ENCODE measurements at regions not wholly inside any gene's neighbourhood (a gene's known extent, or its start where the extent isn't known, plus 50 kb on each side); places are given as distances from the start of the nearest gene placed in this dataset.

DNA sequence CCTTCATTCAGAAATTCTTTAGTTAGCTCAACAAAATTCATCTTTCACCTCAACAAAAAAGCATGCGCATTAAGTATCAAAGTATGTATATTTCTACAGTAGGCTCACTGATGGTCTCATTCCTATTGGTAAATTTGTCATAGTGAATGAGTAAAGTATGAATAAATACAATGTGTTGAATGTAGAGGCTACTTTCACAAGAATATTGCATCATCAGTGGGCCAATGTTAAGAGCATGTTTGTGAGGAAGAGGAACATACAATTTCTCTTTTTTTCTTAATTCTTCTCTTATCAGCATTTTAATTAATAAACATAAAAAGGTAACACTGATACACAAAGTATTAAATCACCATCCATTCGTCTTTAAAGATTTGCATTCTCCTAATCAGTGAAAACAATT, 505.1 kb downstream of the CETN3 start:
- no peak for DNase-seq

DNA sequence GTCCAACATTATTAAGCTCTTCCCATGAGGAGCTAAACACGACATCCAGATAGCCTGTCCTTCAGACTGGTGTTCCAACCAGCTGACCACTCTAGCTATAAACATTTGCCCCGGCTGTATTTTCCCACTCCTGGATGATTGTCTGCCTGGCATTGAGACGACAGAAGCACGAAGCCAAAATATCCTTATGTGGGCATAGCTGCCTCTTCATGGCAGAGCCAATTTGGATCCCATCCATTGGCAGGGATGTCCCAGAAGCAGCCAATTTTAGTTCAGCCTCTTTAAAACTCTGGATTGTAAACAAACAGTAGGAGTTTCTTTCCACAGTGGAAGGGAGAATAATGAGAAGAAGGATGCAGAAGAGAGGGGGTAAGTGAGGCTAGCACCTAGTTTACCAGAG, 507.6 kb downstream of the CETN3 start:
- no peak for DNase-seq

DNA sequence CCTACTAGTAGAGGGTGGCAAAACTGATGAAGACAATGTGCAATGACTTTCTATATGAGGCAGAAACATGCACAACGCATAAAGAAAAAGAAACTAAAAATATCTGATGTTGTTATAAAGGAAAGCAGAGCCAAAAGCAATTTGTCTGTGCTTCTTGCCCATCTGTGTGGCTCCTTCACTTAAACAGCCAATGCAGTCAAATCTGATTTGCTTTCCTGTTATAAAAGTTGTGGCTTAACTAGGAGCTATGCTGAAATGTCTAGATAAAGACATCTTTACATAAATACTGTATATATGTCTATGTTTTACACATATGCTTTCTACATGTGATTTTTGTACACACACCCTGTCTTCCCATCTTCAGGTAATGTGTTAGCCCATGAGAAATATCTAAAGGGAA, 508.2 kb downstream of the CETN3 start:
- no peak for DNase-seq

DNA sequence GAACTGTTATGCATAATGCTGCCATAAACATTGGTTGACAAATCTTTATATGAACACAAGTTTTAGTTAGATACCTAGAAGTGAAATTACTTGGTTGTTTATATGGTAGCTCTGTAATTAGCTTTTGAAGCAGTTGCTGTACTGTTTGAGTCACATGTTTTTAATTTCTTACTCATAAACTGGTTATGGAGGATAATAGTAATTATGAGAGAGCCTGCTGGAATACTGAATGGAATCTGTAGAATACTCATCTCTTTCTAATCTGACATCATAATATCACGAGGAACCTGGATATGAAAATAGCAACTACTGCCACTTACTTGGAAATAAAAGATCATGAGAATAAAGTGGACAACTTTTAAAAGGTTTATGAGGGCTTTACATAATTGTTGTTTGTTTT, 509.2 kb downstream of the CETN3 start:
- DNase-seq: no peak

DNA sequence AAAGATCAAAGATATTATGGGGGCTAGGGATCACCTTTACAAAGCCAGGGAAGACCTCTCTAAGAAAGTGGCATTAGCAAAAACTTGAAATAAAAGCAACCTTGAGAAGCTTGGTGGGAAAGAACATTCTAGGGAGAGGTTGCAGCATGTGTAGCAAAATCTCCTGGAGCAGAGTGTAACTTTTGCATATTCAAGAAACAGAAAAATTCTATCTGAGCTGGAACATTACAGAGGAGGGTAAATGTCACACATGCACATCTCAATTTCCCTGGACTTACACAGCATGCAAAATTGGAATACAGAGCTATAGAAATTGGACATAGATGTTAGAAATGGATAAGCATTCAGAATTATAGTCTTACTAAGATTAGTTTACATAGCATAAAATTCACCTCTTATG, 510.0 kb downstream of the CETN3 start:
- DNase-seq: no peak

DNA sequence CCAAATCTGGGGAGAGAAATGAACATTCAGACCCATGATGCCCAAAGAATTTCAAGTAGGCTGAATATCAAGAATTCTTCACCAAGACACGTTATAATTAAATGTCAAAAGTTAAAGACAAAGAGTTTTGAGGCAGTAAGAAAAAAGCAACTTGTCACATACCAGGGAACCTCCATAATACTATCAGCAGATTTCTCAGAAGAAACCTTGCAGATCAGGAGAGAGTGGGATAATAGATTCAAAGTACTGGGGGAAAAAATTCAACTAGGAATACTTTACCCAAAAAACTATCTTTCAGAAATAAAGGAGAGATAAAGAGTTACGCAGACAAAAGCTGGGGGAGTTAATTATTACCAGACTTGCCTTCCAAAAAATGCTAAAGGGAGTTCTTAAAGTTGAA, 516.0 kb downstream of the CETN3 start:
- DNase-seq: no peak

DNA sequence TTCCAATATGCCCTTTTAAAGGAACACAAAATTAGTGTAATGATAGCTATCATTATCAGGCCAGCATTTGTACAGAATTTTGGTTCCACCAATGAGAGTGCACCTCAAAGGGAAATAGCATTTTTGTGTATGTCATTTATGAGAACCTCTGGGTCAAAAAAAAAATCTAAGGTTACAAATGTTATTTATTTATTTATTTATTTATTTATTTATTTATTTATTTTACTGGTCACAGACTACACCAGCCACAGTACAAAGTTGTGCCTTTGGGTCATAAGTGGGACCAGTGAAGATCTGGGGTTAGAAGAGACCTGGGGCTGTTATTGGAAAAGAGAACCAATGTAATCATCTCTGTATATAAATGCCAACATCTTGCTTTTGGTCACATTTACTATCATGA, 523.9 kb downstream of the CETN3 start:
- no peak for DNase-seq

DNA sequence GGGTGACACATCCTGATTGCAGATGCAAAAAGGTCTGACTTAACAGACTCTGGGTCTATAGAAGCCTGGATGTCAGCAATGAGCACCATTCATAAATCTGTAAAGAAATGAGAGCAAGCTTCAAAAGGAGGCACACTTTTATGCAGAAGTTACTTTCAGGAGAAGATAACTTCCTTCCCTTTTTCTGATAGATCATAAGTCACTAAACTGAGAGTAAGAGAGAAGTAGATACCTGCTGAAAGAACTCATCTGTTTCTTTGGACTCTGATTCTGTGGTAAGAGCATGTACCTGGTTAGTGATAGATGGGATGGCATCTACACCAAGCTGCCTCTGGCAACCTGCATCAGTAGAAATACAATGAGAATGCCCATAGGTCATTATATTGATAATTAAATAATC, 525.6 kb downstream of the CETN3 start:
- no peak for DNase-seq

DNA sequence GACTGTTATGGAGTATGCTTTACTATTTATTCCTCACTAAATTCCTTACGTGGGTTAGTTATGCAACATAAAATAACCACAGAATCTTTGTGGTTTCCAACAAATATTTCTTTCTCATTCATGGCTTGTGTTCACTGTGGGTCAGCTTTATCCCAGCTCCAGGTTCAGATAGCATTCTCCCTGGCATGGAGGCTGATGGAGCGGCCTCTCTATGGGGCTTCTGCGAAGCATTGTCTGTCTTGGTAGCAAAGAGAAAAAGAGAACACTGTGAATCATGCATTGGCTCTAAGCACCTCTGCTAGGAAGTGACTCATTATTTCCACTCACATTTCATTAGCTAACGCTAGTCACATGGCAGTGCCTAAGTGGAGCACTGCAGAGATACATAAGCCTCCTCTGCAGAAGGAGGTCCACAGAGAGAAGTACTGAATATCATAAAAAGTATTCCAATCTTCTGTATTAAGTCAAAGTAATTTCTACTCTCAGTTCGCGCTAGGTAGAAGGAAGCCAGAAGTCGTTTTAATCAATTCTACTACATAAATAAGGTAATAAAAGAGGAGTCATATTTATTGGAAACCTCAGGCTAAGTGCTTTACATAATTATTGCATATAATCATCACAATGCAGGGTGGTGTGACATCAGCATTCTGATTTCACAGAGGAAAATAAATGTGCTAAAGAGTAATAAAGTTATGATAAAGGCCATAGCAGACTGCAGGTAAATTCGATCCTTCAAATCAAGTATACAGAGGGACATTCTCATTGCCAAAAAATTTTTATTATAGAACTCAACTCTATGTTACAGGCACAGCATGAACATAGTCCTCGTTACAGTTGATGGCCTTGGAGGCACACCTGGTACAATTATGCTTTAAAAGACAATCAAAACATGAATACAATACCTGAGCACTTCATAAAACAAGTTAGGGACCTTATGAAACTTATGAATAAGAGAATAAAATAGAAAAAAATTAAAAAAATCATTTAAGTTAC, 531.1 kb downstream of the CETN3 start:
- no peak for DNase-seq

DNA sequence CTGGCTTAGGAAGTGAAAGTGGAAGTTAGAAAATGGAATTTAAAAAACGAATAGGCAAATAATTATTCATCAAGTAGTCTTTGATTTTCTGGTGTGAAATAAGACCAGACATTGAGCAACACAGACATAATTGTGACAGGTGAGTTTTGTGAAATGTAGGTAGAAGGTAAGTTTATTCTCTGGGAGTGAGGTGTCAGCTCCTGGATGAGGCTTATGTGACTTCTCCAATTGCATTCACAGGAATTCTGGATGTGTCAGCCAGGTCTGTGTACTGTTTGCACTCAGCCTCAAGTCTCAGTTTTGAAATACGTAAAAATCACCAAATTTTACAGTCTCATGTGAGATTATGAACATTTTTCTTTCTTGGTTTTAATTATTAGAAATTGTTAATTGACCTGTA, 537.6 kb downstream of the CETN3 start:
- DNase-seq: no peak

DNA sequence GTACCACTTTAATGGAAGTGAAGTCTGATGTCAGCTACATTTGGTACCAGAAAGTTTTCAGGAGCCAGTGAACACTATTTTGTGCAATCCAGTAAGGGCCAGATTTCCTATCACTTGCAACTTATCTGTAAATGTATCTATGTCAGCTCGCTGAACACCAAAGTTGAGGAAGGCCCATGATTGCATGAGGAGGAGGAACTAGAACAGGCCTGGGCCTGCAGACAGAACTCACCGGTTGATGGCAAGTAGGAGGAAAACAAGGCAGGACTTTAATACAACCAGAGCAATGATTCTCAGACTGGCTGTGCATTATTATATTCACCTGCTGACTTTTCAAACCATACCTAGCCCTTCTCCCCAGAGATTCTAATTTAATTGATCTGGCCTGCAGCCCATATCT, 540.2 kb downstream of the CETN3 start:
- no peak for DNase-seq

DNA sequence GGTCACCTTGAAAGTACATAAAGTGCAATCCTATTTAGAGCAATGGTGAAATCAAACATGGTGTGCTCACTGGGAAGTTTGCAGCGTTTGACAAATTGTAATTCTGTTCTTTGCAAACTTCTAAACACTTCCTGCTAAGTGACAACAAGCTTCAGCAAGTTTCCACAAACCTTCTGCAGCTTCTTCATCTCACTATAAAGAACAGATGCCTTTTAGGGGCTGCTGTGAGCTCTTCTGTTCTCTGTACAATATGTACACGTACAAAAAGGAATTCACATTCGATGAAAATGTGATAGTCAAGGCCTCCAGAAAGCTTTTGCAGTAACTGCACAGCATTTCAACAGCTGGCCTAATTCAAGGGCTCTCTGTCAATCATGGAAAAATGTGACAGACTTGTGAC, 543.1 kb downstream of the CETN3 start:
- DNase-seq: no peak

DNA sequence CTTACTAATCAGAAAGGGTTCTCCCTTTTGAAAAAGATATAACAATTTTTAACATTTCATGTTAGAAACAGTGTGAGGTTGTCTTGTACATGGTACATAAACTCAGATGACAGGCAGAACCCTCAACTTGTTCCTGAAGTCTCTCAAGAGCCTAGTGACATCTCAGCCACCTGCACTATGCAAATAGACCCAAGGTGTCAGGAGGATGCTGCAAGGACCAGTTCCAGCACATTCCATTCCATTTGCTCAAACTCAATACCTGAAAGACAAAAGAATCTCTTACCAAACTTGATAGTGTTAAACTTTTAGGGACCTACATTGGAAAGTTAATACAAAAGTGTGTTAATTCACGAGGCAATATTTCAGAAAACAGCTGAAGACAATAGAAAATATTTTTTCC, 544.6 kb downstream of the CETN3 start:
- no peak for DNase-seq

DNA sequence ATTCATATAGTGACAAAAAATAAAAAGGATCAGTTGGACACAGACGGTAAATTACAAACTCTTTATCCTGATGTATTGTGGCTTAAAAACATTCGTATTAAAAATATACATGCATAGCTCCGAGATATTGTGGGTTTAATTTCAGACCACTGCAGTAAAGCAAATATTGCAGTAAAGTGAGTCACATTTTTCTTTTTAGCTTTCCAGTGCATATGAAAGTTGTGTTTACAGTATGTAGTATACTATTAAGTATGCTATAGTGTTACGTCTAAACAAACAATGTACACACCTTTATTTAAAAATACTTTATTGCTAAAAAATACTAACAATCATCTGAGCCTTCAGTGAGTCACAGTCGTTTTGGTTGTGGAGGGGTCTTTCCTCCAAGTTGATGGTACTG, 551.8 kb downstream of the CETN3 start:
- DNase-seq: no peak

DNA sequence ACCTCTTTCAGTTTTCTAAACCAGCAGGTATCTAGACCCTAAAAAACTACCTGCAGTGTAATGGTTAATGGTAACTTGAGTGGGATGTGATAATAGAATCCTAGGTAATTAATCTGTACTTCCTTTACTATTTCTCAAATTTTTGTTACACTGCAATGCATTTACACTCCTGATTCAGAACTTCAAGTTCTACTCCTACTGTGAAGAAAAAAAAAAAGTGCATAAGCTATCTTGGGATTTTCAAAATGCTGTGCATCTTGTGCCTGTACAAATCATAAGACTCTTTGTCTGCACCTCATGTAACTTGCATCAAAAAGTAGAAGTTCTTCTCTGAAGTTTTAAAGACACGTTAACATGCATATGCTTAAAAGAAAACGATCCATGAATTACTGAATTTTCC, 554.1 kb downstream of the CETN3 start:
- no peak for DNase-seq

DNA sequence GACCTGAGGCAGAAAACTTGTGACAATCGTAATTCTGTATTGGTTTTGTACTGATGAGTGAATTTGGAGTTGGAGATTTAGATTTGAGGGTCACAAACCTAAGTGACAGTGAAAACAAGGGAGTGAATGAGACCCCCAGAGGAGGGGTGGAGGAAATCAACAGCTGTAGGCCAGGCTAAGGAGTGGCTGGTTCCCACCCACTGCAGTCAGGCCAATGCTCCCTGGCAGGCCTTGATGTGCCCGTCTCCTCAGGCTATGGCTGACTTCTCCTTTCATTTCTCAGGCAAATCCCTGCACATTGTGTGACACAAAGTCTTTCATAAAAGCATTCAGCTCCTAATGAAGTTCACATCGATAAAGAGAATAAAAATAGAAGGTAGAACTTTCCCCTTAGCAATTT, 557.6 kb downstream of the CETN3 start:
- DNase-seq: no peak

DNA sequence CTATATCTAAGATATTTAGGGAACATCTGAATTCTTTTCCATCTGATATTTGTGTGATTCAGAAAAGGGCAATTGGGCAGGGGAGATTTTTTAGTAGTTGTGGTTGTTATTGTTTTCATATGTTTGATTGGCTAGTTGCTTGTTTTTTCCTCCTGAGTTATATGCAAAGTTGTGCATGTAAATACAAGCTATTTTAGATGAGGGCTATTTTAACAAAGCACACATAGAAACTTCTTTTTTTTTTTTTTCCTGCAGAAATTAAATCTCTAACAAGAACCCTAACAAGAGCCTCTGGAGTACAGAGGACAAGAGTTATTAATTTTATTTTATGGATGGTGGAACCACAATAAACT, 559.1 kb downstream of the CETN3 start:
- DNase-seq: no peak

DNA sequence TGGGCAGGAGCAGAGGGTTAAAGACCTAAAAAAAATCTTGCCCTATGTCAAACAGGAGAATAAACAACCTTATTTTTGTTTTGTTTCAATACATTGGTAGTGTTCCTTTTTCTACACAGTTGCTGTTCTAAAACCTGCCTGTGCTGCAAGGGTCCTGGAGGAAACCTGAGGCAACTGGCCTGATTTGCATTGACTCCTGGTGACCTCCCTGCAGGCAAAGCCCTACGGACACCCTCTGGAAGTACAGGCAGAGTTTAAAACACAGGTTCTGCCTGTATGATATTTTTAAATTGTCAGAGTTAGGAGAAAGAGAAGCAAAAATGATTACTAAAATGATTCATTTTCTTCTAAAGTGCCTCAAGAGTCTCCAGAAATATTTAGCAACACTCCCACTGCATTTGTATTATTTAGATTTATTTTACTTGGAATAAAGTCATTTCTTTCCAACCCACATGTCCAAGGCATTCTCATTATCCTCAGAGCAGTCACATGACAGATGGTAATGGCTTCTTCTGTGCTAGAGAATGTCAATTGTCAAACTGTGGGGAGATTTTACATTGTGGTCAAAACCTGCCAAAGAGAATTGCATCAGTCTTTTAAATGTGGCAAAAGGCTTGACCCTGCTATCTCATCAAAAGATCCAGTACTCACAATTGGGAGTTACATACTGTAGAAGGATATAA, 559.6 kb downstream of the CETN3 start:
- DNase-seq: no peak

DNA sequence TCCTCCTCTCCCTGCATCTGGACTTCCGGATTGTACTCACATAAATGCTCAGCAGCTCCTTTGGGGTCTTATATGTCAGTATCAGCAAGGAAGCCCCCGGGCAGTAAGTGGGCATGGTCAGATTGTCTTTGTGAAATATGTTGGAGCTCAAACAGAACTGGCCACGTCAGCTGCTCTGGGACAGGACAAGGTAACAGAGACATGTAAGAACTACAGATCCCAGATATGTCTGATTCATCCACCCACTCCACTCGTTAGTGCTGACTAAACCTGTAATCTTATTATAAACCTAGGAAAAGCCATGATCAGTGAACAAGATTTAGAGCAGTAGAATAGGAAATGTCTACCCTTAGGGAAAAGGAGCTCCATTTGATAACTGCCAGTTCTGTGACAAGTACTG, 561.8 kb downstream of the CETN3 start:
- DNase-seq: no peak

DNA sequence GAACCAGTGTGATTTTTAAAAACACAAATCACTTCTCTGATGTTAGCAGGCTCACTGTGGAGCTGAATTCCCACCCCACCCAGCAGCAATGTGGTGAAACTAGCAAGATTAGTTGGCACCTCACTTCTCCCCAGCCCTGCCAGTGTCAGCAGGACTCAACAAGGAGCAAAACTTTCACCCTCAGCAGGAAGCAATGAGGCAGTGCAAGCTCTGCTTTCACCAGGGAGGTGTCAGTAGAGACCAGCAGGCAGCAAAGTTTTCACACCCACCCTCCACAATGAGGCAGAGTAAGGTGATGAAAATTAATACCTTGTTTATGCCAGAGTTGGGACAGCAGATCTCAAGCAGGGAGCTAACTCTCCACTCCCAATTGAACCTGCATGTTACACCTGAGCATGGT, 565.0 kb downstream of the CETN3 start:
- DNase-seq: no peak

DNA sequence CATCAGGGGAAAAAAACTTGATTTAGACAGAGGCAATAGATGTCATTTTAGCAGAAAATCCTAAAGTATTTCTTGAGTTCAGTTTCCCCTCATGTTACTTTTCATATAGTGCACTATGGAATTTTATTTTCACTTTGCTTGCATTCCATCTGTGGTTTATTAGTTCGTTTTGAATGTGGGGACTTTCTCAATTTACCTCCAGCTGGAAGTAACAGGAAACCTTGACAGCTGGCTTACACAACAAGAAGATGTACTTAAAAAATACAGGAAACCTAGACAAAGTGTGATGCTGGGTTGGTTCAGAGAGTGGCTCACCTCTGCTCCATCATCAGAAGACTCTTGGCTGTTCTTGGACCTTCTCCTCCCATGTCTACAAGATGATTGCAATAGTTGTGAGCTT, 567.0 kb downstream of the CETN3 start:
- DNase-seq: no peak

DNA sequence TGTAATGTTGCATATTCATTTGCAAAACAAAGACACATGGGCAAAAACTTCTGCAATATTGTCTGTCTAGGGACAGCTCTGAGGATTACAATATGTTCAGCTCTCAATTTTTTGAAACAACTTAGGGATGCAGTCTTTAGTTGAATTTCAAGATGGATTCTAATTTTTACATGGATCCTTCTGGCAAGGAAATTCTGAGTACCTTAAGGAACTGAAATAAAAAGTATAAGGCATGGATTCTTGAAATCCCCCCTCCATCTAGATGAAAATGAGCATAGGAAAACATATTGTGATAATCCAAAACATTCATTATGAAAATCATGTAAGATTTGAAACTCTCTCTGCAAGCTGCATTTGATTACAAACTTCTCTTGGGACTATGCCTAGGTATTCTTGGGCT, 568.6 kb downstream of the CETN3 start:
- no peak for DNase-seq

DNA sequence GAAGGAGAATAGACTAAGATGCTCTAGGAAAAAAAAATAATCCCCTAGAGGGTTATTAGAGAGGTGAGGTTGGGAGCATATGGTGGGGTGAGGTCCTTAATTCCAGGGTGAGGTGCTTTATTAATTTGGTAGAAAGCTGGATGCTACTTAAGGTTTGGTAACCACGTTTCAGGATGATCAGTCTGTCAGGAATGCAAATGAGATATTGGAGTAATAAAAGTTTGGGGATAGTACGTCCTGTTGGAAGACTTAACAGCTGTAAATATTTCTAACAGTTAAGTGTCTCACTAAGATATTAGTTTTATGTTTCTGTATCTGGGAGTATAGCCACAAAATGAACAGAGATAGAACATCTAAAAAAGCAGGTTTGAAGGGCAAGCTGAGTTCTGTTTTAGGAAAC, 578.9 kb downstream of the CETN3 start:
- DNase-seq: no peak

DNA sequence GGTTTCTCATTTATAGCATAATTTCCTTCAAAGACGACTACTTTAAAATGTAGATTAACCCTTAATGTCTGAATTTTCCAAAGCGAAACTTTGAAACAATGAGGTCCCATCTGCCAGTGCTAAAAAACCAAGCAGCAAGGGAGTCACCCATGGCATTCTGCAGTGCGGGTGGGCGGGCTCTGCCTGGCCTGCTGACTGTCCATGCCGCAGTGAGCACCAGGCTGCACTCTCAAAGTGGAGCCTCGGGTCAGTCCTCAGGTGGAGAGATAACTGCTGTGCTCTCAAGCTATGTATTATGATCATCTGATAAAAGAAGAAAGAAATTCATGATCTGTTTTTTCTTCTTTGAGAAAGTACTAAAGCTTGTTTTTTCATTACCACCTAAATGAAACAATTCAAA, 581.6 kb downstream of the CETN3 start:
- no peak for DNase-seq

DNA sequence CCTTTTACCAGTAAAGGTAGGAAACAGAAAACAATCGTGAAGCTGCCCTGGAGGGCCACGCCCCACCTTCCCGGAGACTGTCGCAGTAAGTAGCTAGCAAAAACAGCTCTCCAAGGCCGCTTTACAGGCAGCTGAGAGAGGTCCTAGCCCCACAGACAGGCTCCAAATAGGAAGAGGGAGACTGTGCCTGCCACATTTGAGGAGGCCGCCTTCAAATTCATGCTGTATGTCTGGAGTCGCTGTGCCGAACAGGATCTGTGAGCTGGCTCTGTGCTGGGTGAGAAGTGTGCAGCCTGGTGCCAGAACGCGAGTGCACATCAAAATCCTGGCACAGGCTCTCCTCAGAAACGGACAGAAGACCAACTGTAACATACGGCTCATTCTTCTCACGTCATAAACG, 582.2 kb downstream of the CETN3 start:
- no peak for DNase-seq
